ENCODE measurements at regions not wholly inside any gene's neighbourhood (a gene's known extent, or its start where the extent isn't known, plus 50 kb on each side); places are given as distances from the start of the nearest gene placed in this dataset.

DNA sequence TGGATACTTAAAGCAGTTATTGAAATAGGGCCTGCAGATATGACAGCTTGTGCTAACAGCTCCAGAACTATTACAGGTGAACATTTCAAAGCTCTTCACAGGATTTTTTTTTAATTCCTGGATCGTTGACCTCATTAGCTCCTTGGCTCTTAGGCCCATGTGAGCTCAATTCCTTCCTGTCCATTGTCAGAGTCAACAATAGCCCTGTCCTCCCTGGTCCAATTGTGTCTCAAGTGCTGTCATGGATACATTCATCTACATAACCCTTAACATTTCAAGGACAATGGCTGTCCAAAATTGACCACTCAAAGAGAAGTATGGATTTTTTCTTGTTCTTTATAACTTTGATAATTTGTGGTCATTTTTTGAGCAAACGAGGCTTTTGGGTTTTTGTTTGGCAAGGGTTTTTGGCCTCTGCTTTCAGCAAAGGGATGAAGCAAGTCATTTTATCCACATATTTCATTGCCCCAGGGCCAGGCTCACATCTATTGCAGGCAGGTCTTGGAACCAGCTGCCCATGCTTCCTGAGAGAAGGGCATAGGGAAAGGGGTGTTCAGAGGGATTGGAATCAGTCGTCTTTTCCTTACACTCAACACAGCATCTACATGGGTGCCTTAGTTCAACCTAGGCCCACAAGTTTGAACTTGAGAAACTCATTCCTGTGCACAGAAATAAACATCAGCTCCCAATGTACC, 282.1 kb downstream of the TPBG start:
- DNase-seq (ENCODE audit: low read depth) = no peak

DNA sequence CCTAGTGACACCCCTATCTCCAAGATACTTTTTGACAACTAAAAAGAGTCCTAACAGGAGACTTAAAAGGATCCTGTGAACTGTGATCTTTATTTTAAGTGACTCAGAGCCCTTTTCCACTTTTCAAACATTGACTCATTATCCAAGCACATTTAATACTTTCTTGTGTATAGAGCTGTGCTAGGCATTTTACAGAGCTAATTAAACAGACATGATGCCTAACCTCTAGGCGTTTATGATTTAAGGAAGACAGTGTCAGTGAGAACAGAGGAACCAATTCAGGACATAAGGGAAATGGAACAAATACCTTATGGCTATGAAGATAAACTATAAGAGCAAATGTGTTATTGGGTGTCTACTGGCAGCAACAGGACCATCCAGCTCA, 282.6 kb downstream of the TPBG start:
- DNase-seq (ENCODE audit: low read depth) = no peak

DNA sequence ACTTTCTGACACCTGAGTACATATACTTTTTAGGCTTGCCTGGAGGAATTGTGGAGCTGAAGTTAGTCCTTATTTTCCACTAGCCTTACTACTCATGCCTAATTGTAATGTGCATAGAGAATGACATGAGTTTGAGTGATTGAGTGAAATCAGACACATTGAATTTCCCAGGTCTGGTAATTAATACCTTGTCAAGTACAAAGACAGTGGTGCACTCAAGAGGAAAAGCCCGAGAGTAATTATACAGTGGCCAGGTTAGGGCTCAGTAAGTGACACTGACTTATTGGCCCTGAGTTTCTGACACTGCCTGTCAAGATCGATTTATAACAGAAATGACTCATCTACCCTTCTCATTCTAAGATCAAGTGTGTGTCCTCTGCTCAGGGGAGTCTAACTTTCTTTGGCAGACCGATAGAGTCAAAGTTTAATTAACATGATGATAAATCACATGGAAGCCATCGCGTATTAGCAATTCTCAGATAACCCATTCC, 288.3 kb downstream of the TPBG start:
- no peak for DNase-seq (ENCODE audit: low read depth)

DNA sequence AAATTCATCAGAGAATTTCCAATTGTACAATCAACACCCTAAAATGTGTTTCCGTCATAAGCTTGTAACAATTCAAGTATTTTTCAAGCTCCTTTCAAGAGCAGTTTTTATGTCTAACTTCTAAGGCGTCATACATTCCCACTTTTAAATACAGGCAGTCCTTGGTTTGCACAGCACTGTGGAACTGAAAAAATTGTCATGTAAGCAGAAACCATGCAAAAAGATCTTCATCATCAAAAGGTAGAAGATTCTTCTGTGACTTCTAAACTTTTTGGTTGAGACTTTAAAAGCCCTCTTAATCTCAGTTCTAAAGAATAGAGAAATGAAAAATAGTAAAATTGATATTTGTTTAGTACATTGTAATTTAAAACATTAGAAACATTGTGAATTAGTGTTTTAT, 315.6 kb downstream of the TPBG start:
- DNase-seq (ENCODE audit: low read depth) = no peak

DNA sequence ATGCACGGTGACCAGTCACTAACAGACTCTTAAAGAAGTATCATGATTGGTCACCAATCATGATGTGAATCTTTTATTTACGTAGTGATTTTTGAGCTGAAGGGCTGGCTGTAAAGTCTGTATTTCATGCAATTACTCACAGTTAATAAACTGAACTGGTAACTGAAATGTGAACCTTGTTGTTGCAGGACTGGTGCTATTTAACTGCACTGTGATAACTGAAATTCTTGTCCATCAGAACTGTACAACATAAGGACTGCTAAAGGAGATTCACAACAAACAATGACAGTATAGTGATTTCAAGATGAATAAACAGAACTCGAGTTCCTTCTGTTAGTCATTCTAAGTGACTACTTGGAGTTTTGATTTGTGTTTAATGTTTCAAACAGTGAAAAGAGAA, 316.6 kb downstream of the TPBG start:
- DNase-seq (ENCODE audit: low read depth) = no peak

DNA sequence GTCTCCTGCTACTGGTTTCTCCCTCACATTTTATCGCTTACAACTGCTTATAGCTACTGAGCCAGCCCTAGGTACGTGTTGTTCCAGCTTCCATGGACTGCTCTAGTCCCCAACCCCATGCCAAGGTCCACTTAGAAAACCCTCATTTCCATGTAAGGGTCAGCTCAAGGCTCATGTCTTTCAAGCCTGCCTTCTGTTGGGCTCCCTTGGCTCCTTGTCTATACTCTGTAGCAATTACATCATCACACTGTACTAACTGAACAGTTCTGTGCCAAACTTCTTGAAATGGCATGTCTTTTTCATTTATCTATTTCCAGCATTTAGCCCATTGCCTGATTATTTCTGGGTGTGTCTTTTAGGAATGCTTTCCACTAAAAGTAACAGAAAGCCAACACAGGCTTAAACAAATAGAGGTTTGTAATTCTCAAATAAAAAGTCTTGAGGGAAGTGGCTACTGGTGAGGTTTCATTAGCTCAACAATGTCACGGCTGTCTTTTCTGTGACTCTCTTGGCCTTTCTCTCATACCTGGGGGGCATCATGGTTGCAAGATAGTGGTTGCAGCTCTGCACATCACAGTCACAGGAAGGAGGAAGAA, 317.6 kb downstream of the TPBG start:
- no peak for DNase-seq (ENCODE audit: low read depth)

- no peak for DNase-seq (ENCODE audit: low read depth)
These were observed 323.1 kb downstream of the TPBG start for GRCh38 chr6:82686719-82687118.

DNA sequence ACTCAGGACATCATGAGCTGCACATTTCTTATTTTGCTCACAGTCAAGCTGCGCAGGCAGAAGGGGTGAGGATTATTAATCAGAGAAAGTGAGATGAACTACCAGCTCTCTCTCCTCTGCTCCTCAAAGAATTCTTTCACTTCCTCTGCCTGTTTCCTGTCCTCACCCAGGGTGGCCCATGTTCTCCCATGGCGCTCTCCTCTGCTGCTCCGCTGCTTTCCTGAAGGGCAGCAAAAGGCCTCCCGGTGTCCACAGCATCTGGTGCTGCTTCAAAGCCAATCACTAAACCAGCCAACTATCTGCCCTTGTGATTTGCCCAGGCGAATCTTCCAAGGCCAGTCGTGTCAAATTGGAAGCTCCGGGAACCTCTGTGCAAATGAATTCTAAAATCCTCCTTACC, 324.2 kb downstream of the TPBG start:
- no peak for DNase-seq (ENCODE audit: low read depth)

- no peak for DNase-seq (ENCODE audit: low read depth)
These were observed 326.7 kb downstream of the TPBG start for GRCh38 chr6:82690283-82690682.

DNA sequence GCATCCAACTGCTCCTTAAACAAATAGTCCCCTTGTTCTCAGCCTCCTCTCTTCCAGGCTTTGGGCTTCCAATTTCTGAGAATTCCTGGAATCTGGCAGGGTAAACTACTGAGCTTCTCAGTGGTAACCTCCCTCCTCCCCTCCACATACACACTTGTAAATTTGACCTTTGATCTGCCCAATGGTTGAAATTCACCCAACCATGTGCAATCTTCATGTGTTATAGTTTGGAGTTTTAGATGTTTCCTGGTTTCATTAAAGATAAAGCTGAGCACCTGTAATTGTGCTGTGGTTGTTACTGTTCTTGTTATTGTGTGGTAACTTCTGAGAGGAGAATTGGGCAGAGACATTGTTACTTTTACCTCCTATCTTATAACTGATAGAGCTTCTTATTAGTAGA, 328.4 kb downstream of the TPBG start:
- no peak for DNase-seq (ENCODE audit: low read depth)

- DNase-seq (ENCODE audit: low read depth) = no peak
These were observed 329.5 kb downstream of the TPBG start for GRCh38 chr6:82693094-82693493.

GRCh38 chr6:82701341-82701740, 337.7 kb downstream of the TPBG start:
- DNase-seq (ENCODE audit: low read depth) = no peak

DNA sequence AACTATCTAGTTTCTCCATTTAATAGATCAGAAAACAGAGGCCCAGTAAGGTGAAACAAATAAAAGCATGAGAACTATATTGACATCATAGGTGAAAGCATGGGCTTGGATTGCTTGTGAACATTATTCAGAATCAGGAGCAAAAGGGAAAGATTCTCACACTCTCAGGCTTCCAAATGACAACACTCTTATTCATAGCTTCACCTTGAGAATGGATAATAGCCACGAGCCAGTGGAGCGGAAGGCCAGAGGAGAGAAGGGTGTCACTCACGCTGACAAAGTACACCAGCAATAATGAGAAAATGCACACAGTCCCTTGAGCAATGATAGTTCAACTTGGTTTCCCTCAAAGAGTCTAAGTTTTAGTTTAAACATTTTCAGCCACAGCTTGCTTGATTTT, 339.0 kb downstream of the TPBG start:
- DNase-seq (ENCODE audit: low read depth) = no peak

GRCh38 chr6:82703230-82703629, 339.6 kb downstream of the TPBG start:
- no peak for DNase-seq (ENCODE audit: low read depth)

DNA sequence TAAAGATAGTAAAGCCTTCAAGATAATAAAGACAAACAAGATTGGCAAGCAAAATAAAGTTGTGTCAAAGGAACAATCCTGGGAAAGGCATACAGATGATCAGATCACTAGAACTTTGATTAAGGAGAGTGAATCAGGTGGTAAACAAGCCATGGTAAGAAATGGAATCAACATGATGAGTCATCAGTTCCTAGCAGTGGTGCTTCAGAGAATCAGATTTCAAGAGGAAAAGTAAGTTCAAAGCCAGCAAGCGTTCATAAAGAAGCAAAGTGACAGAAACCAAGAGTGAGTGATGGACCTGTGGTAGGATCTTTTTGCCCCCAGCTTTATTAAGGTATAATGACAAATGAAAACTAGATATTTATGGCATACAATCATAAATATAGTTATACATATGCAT, 340.4 kb downstream of the TPBG start:
- no peak for DNase-seq (ENCODE audit: low read depth)

- DNase-seq (ENCODE audit: low read depth) = no peak
These were observed 342.0 kb downstream of the TPBG start for GRCh38 chr6:82705579-82705978.

DNA sequence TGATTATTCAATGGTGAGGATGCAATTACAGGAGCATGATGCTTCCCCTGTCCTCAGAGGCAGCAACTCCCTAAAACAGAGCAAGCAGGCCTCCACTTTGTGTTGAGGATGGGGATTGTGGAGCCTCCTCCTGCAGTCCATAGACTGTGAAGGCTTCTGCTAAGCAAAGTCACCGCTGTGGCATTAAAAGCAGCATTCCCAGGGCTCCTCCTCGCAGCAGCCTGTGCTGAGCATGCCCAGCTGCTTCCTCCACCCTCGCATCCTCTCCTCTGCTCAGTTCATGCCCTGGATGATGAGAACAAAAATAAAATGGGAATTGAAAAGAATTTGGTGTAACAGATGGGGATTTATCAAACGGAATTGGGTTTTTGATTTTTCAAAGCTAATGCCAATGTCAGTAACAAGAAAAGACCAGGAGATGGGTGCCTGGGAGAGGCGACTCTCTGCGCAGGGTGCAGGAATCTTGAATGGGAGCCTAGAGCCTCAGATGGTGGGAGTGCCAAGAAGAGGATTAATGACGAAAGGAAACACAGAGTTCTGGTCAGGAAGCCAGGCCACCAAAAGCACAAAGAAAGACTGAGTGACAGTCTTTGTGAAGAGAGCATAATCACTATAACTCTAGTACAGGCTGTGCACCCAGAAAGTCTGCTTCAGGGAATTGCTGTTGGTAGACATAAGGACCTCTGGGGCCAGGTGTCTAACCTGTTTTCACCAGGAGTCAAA, 347.6 kb downstream of the TPBG start:
- DNase-seq (ENCODE audit: low read depth) = peak; percentile 42

DNA sequence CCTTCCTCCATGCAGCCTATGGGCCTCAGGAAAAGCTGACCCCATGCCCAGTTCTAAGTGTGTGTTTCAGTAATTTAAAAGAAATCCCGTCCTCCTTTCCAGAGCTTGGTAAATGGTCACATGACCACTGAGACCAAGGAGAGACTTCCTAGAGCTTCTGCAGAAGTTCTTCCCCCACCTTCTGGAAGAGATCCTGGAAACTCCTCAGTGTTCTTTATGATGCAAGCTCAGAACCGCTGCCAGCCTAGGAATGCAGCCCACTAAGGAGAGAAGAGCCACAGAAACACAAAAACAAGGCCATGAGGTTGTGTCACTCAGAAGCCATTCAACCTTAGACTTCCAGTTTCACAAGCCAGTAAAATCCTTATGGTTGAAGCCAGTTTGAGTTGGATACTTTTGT, 348.4 kb downstream of the TPBG start:
- peak; percentile 88 for DNase-seq (ENCODE audit: low read depth)

DNA sequence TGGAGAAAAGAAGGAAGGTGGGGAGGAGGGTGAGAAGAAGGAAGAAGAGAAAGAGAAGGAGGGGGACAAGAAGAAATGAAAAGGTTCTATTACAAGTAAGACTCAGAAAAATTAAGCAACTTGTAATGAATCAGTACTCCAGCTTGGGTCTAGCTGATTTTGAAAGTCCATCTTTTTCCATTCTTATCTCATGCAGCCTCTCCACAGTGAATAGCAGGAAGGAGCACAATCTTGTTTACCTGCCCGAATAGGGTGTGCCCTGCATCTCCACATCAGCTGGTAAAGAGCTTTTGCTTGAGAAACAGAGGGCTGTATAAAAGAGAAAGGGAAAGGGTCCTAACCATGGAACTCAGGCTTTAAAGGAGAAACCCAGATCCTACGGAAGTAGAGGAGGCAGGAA, 348.8 kb downstream of the TPBG start:
- no peak for DNase-seq (ENCODE audit: low read depth)

DNA sequence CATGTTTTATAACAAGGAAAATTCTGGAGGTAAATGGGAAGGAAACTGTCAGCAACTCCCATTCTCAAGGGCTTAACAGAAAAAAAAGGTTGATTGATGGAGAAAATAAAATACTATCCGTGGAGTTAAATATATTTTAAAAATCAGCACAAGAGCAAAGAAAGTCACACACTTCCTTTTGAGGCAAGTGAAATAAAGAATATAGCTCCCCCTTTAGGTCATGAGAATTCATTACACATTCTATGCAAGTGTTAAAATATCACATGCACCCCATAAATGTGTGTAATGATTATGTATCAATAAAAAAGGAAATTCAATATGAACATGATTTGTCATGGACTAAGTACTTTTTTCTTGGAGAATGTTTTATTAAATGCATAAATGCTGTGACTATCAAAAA, 349.2 kb downstream of the TPBG start:
- DNase-seq (ENCODE audit: low read depth) = no peak

- no peak for DNase-seq (ENCODE audit: low read depth)
These were observed 344.6 kb downstream of the UBE3D start for GRCh38 chr6:82720992-82721391.

GRCh38 chr6:82735790-82736189, 329.9 kb downstream of the UBE3D start:
- DNase-seq (ENCODE audit: low read depth) = no peak

DNA sequence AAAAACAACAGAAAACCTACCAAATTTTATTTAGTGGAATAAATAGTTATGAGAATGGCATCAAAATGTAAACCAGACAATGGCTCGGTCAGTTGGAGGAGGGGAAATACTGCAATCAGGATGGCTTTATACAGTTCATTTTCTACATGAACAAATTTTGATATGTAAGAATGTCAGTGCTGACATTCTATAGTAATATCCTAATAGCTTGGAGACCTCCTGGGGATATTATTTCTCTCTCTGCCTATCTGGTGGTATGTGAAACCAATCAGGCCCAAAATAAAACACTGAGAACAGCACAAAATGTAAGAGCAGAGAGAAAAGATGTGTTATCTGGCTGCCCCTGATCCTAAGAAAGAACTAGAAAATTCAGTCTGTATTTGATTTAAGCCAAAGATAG, 327.7 kb downstream of the UBE3D start:
- no peak for DNase-seq (ENCODE audit: low read depth)

All from fibroblast of gingiva (primary cell).